ENCODE measurements at regions not wholly inside any gene's neighbourhood (a gene's known extent, or its start where the extent isn't known, plus 50 kb on each side); places are given as distances from the start of the nearest gene placed in this dataset.

- no peak overlapping the region for H3K4me3 ChIP-seq (ENCODE audit: low read depth, low read length)
- TF ChIP-seq CTCF (conservative IDR thresholded peaks at IDR 0.05; ENCODE audit: low read depth, low read length) = no peak
- DNase-seq (ENCODE audit: low read depth) = peak; percentile 17
These were observed 210.6 kb upstream of the DKK2 start for GRCh38 chr4:107246761-107247160.

- no peak overlapping the region for H3K4me3 ChIP-seq (ENCODE audit: low read depth, low read length)
- DNase-seq (ENCODE audit: low read depth) = no peak
- TF ChIP-seq CTCF (conservative IDR thresholded peaks at IDR 0.05; ENCODE audit: low read depth, low read length) = no peak
These were observed 207.1 kb upstream of the DKK2 start for GRCh38 chr4:107243141-107243781.

GRCh38 chr4:107220976-107221375 lies 184.9 kb upstream of the DKK2 start:
- DNase-seq (ENCODE audit: low read depth) = peak; percentile 26
- TF ChIP-seq CTCF (conservative IDR thresholded peaks at IDR 0.05; ENCODE audit: low read depth, low read length) = no peak
- no peak overlapping the region for H3K4me3 ChIP-seq (ENCODE audit: low read depth, low read length)

GRCh38 chr4:107219681-107220080 lies 183.6 kb upstream of the DKK2 start:
- peak; percentile 29 for DNase-seq (ENCODE audit: low read depth)
- no peak for TF ChIP-seq CTCF (conservative IDR thresholded peaks at IDR 0.05; ENCODE audit: low read depth, low read length)
- no peak overlapping the region for H3K4me3 ChIP-seq (ENCODE audit: low read depth, low read length)

- no peak for DNase-seq (ENCODE audit: low read depth)
- no peak for TF ChIP-seq CTCF (conservative IDR thresholded peaks at IDR 0.05; ENCODE audit: low read depth, low read length)
- no peak overlapping the region for H3K4me3 ChIP-seq (ENCODE audit: low read depth, low read length)
These were observed 180.3 kb upstream of the DKK2 start for GRCh38 chr4:107216379-107216778.

- TF ChIP-seq CTCF (conservative IDR thresholded peaks at IDR 0.05; ENCODE audit: low read depth, low read length) = no peak
- no peak overlapping the region for H3K4me3 ChIP-seq (ENCODE audit: low read depth, low read length)
- DNase-seq (ENCODE audit: low read depth) = no peak
These were observed 179.1 kb upstream of the DKK2 start for GRCh38 chr4:107215222-107215621.

- no peak overlapping the region for H3K4me3 ChIP-seq (ENCODE audit: low read depth, low read length)
- TF ChIP-seq CTCF (conservative IDR thresholded peaks at IDR 0.05; ENCODE audit: low read depth, low read length) = no peak
- peak; percentile 21 for DNase-seq (ENCODE audit: low read depth)
These were observed 177.8 kb upstream of the DKK2 start for GRCh38 chr4:107213880-107214279.

All from choroid plexus epithelial cell (primary cell).